Activated CD8-positive, alpha-beta T cell treated with anti-CD3 and anti-CD28 coated beads for 36 hours (primary cell): ENCODE measurements at regions not wholly inside any gene's neighbourhood (a gene's known extent, or its start where the extent isn't known, plus 50 kb on each side); places are given as distances from the start of the nearest gene placed in this dataset.

Experiments
- ATAC-seq: fragments of 200-7000 bp; cut with Tn5 transposase; one replicate; pipeline ENCODE4 v1.10.0; 2021; ENCODE audit warnings: mild to moderate bottlenecking, moderate library complexity
- CTCF ChIA-PET: fragments of 350-600 bp; sonication (Branson Sonifier 250); formaldehyde crosslinking; loops from one replicate; lab custom pipeline; 2021; ENCODE audit warnings: antibody characterized with exemption; lab: Charles Lee
- POLR2A ChIA-PET: fragments of 350-600 bp; sonication (Branson Sonifier 250); formaldehyde crosslinking; loops from one replicate; lab custom pipeline; 2021; ENCODE audit warnings: antibody characterized with exemption; lab: Charles Lee
- DNase-seq: peaks from one replicate; pipeline ENCODE4 v3.0.0-alpha.2; 2020
- H3K27ac Mint-ChIP-seq: one replicate; pipeline ENCODE4 v1.8.0; 2021; ENCODE audit warnings: mild to moderate bottlenecking, mixed read lengths
- H3K27me3 Mint-ChIP-seq: one replicate; pipeline ENCODE4 v1.8.0; 2021; ENCODE audit warnings: mixed read lengths
- H3K36me3 Mint-ChIP-seq: one replicate; pipeline ENCODE4 v1.8.0; 2021; ENCODE audit warnings: low read depth, mixed read lengths
- H3K4me1 Mint-ChIP-seq: one replicate; pipeline ENCODE4 v1.8.0; 2021; ENCODE audit warnings: low read depth, mixed read lengths
- H3K4me3 Mint-ChIP-seq: one replicate; pipeline ENCODE4 v1.8.0; 2021; ENCODE audit warnings: mild to moderate bottlenecking, moderate library complexity, mixed read lengths
- H3K9me3 Mint-ChIP-seq: one replicate; pipeline ENCODE4 v1.8.0; 2021; ENCODE audit warnings: mixed read lengths
- CTCF ChIP-seq: fragments of 200-600 bp; IDR thresholded peaks from one replicate; pipeline ENCODE4 v1.8.0; 2022; ENCODE audit warnings: antibody characterized with exemption, mild to moderate bottlenecking
- intact Hi-C: fragments of 100-400 bp; cut with micrococcal nuclease; formaldehyde crosslinking; loops from one replicate; pipeline ENCODE4 v1.10.0; 2022

GRCh38 chr4:74524985-74525384, 80.0 kb downstream of the AREG start:
- Mint-ChIP-seq H3K4me1 (peaks cover 3% of the 10 kb centered on the region), H3K27ac (no peak overlapping the region), H3K27me3 (no peaks in the 10 kb centered on the region), H3K9me3 (no peaks in the 10 kb centered on the region), H3K4me3 (no peak overlapping the region), H3K36me3 (no peaks in the 10 kb centered on the region)
- ChIA-PET CTCF (no interaction called here), POLR2A (no interaction called here)
- TF ChIP-seq CTCF: no peak
- intact Hi-C loops: no loop called here
- no peak for DNase-seq
- ATAC-seq: peak; percentile 42

- H3K4me1 Mint-ChIP-seq: peaks cover 3% of the 10 kb centered on the region
- DNase-seq (no peak), ATAC-seq (no peak)
- ChIA-PET CTCF (no interaction called here), POLR2A (no interaction called here)
- intact Hi-C loops: no loop called here
- no peak for TF ChIP-seq CTCF
- no peaks in the 10 kb centered on the region for H3K9me3 Mint-ChIP-seq
- no peaks in the 10 kb centered on the region for H3K27me3 Mint-ChIP-seq
- H3K27ac Mint-ChIP-seq: no peak overlapping the region
- H3K36me3 Mint-ChIP-seq: no peaks in the 10 kb centered on the region
- H3K4me3 Mint-ChIP-seq: no peak overlapping the region
Measured at GRCh38 chr4:74527049-74527448, 82.1 kb downstream of the AREG start.

GRCh38 chr4:74528178-74528577, 83.2 kb downstream of the AREG start:
- intact Hi-C loops: no loop called here

GRCh38 chr4:74529284-74530041, 84.5 kb downstream of the AREG start:
- ChIA-PET CTCF (interaction anchor here (2.0 to 4.6 kb wide), 2 partner anchors 151 to 158 kb away, joined by 6 to 36 read pairs; no protein-coding TSS in a partner anchor), POLR2A (no interaction called here)
- no peak overlapping the region for H3K4me3 Mint-ChIP-seq
- intact Hi-C loops: loop anchor here (5.0 to 10.0 kb wide), 2 partner anchors 145 to 157 kb away; no protein-coding TSS in a partner anchor
- DNase-seq (no peak), ATAC-seq (no peak)
- peaks cover 3% of the 10 kb centered on the region for H3K4me1 Mint-ChIP-seq
- H3K27ac Mint-ChIP-seq: no peak overlapping the region
- H3K27me3 Mint-ChIP-seq: no peaks in the 10 kb centered on the region
- H3K9me3 Mint-ChIP-seq: no peaks in the 10 kb centered on the region
- no peaks in the 10 kb centered on the region for H3K36me3 Mint-ChIP-seq
- TF ChIP-seq CTCF: no peak

More at GRCh38 chr4:74528178-74528577, 83.2 kb downstream of the AREG start:
- Mint-ChIP-seq H3K4me1 (peaks cover 3% of the 10 kb centered on the region), H3K36me3 (no peaks in the 10 kb centered on the region), H3K27me3 (no peaks in the 10 kb centered on the region), H3K27ac (no peak overlapping the region), H3K9me3 (no peaks in the 10 kb centered on the region), H3K4me3 (no peak overlapping the region)
- no peak for ATAC-seq
- no peak for TF ChIP-seq CTCF
- DNase-seq: no peak
- ChIA-PET CTCF (interaction anchor here (2.0 kb wide), 1 partner anchor 157 kb away, joined by 6 read pairs; no protein-coding TSS in a partner anchor), POLR2A (no interaction called here)
